Activated T-cell treated with anti-CD3 and anti-CD28 coated beads, Interleukin-2, amount 50 U/mL, for 4 hours (primary cell): ENCODE measurements at regions not wholly inside any gene's neighbourhood (a gene's known extent, or its start where the extent isn't known, plus 50 kb on each side); places are given as distances from the start of the nearest gene placed in this dataset.
"Not testable (repeated sequence)": the region's sequence is repeated elsewhere in the genome, so short reads cannot be mapped to it uniquely, and the experiment has no call there.

Source experiments
- ATAC-seq, 2 donors: fragments of 200-7000 bp; cut with Tn5 transposase; one replicate each; pipeline ENCODE4 v1.10.0; 2021
- DNase-seq: peaks from one replicate; pipeline ENCODE4 v3.0.0-alpha.2; 2020
- H3K27me3 Mint-ChIP-seq: one replicate; pipeline ENCODE4 v1.8.0; 2021; ENCODE audit warnings: low read depth, mixed read lengths
- H3K36me3 Mint-ChIP-seq: one replicate; pipeline ENCODE4 v1.8.0; 2022; ENCODE audit warnings: mixed read lengths; ENCODE audit not compliant: insufficient read depth
- H3K4me1 Mint-ChIP-seq: one replicate; pipeline ENCODE4 v1.8.0; 2021; ENCODE audit warnings: low read depth, mixed read lengths
- H3K4me3 Mint-ChIP-seq: one replicate; pipeline ENCODE4 v1.8.0; 2021; ENCODE audit warnings: mild to moderate bottlenecking, moderate library complexity, mixed read lengths
- H3K9me3 Mint-ChIP-seq: one replicate; pipeline ENCODE4 v1.8.0; 2021; ENCODE audit warnings: mixed read lengths

DNA sequence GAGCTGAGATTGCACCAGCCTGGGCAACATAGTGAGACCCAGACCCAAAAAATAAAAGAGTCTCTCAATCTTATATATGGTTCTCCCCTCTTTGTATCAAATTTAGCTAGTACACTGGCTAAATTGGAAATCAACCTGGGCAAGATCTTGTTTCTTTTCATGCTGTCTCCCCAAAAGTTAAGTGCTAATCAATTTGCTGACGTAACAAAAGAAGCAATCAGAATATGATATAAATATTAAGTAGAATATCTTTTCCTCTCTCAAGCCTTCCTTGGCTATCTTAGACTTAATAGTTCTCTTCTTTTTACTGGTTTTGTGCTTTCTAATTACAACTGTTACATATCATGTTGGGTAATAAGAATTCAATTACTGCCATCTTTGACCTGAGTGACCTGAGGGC is 258.9 kb downstream of the KCNRG start:
- Mint-ChIP-seq H3K27me3 (no peaks in the 10 kb centered on the region), H3K36me3 (no peaks in the 10 kb centered on the region), H3K9me3 (peaks cover 6% of the 10 kb centered on the region), H3K4me1 (peaks cover 2% of the 10 kb centered on the region), H3K4me3 (no peak overlapping the region)
- ATAC-seq (no peak), DNase-seq (no peak)

DNA sequence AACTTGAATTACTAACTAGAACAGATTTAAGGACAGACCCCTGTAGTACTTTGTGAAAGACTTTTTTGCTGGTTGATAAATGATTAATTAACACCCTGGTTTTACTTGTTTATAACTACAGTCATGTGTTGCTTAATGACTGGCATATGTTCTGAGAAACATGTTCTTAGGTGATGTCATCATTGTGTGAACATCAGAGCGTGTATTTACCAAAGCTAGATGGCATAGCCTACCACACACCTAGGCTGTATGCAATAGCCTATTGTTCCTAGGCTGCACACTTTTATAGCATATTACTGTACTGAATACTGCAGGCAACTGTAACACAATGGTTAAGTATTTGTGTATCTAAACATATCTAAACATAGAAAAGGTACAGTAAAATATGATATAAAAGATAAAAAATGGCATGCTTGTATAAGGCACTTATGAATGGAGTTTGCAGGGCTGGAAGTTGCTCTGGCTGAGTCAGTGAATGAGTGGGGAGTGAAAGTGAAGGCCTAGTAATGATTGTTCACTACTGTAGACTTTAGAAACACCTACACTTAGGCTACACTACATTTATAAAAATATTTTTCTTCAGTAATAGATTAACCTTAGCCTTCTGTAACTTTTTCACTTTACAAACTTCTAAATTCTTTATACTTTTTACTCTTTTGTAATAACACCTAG is 260.3 kb downstream of the KCNRG start:
- no peak for DNase-seq
- Mint-ChIP-seq H3K36me3 (no peaks in the 10 kb centered on the region), H3K27me3 (no peaks in the 10 kb centered on the region), H3K9me3 (peaks cover 6% of the 10 kb centered on the region), H3K4me3 (no peak overlapping the region), H3K4me1 (peaks cover 2% of the 10 kb centered on the region)
- ATAC-seq = peak; percentile 84 to 87

DNA sequence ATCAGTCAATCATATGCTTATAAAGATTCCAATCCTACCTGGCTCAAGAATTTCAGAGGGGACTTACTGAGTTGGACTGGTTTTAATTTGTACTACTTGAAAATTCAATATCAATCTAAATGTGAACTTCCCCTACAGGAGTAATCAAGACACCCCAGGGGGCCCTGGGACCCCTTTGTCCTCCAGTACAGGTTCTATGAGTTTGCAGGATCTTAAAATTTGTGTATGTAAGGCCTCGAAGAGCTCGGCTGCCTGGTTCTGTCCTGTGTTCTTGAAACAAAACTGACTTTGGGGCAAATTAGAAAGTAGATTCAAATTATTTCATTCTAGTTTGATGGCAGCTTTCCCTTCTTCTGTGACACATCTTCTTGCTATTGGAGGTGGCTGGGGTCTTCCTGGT is 261.3 kb downstream of the KCNRG start:
- H3K9me3 Mint-ChIP-seq = peaks cover 6% of the 10 kb centered on the region
- no peak for ATAC-seq

DNA sequence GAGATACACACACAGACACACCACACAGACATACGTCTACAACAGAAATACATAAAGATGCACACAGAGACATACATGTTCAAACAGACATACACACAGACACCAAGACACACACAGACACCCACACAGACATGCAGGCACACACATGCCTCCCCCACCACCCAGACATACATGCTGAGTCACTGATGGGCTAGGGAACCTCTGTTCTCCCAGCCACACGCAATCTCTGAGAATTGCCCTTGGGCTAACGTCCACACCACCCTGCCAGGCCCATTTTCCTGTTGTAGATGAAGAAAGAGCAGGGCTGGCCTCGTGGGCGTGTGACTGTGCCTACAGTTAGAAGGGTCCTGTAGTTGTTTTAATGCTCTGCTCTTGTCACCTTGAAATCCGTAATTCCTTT is 261.9 kb downstream of the KCNRG start:
- Mint-ChIP-seq H3K36me3 (peaks cover 2% of the 10 kb centered on the region), H3K4me1 (peaks cover 2% of the 10 kb centered on the region), H3K4me3 (no peak overlapping the region), H3K9me3 (peaks cover 9% of the 10 kb centered on the region), H3K27me3 (no peaks in the 10 kb centered on the region)
- ATAC-seq = no peak
- no peak for DNase-seq

More for the DNA sequence above, 261.3 kb downstream of the KCNRG start:
- peaks cover 2% of the 10 kb centered on the region for H3K4me1 Mint-ChIP-seq
- H3K27me3 Mint-ChIP-seq = no peaks in the 10 kb centered on the region
- no peak for DNase-seq
- H3K36me3 Mint-ChIP-seq = no peaks in the 10 kb centered on the region
- no peak overlapping the region for H3K4me3 Mint-ChIP-seq

DNA sequence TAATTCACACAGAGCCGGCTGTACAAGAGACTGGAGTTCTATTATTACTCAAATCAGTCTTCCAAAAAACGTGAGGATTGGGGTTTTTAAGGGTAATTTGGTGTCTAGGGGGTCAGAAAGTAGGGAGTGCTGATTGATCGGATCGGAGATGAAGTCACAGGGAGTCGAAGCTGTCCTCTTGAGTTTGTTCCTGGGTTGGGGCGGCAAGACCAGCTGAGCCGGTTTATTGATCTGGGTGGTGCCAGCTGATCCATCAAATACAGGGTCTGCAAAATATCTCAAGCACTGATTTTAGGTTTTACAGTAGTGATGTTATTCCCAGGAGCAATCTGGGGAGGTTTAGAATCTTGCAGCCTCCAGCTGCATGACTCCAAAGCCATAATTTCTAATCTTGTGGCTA is 262.7 kb downstream of the KCNRG start:
- H3K36me3 Mint-ChIP-seq = peaks cover 2% of the 10 kb centered on the region
- DNase-seq = no peak
- no peak for ATAC-seq
- no peaks in the 10 kb centered on the region for H3K27me3 Mint-ChIP-seq
- peaks cover 2% of the 10 kb centered on the region for H3K4me1 Mint-ChIP-seq
- peaks cover 12% of the 10 kb centered on the region for H3K9me3 Mint-ChIP-seq
- H3K4me3 Mint-ChIP-seq = no peak overlapping the region

DNA sequence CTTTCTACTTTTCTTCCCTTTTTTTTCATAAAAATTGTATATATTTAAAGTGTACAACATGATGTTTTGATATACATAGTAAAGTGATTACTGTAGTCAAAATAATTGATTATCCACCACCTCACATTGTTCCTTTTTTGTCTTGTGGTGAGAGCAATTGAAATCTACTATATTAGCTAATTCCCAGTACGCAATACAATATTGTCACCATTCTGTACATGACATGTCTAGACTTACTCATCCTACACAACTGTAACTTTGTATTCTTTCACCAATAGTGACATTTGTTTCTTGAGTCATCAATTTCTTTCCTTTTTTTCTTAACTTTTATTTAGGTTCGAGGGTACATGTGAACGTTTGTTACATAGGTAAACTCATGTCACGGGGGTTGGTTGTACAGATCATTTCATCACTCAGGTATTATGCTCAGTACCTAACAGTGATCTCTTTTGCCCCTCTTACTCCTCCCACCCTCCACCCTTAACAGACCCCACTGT is 265.2 kb downstream of the KCNRG start:
- peaks cover 12% of the 10 kb centered on the region for H3K4me1 Mint-ChIP-seq
- H3K4me3 Mint-ChIP-seq = no peak overlapping the region
- H3K36me3 Mint-ChIP-seq = peaks cover 2% of the 10 kb centered on the region
- no peaks in the 10 kb centered on the region for H3K27me3 Mint-ChIP-seq
- peaks cover 12% of the 10 kb centered on the region for H3K9me3 Mint-ChIP-seq
- no peak for ATAC-seq
- no peak for DNase-seq

DNA sequence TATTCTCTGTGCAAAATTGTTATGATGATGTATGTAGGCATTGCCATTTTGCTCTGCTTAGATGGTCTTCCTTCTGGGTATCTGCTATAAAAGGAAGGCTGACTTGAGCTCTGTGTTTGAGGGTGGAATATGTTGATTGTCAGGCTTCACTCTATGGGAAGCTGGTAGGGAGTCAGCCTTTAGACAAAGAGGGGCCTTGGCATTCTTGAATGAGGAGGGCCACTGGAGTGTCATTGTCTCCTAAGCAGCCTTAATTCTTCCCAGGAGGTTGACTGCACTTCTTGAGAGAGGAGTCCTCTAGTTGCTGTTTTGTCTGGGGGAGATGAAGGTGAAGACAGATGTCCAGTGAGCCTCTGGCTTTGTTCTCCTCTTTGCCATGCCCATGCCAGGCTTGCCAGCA is 266.8 kb downstream of the KCNRG start:
- Mint-ChIP-seq H3K4me3 (no peak overlapping the region), H3K27me3 (no peaks in the 10 kb centered on the region), H3K9me3 (peaks cover 12% of the 10 kb centered on the region), H3K36me3 (peaks cover 2% of the 10 kb centered on the region), H3K4me1 (peaks cover 12% of the 10 kb centered on the region)
- DNase-seq = no peak
- ATAC-seq = no peak

DNA sequence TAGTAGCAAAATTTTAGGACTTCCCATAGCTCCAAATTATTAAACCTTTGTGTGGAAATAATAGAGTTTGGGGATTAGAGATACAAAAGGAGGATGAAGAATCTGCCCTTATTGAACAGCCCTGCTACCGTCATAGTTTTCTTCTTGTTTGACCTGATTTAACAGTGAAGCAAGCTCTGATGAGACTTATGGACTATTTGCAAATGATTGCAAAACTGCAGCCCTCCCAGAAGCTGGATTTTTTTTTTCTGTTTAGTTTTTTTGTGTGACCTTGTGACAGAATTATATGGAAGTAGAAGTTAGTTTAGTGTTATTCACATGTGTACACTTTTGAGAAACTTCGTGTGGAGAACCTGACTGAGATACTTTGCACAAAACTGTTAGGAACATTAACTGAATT is 267.8 kb downstream of the KCNRG start:
- Mint-ChIP-seq H3K4me3 (no peak overlapping the region), H3K36me3 (peaks cover 2% of the 10 kb centered on the region), H3K27me3 (no peaks in the 10 kb centered on the region), H3K9me3 (peaks cover 7% of the 10 kb centered on the region), H3K4me1 (peaks cover 12% of the 10 kb centered on the region)
- DNase-seq (no peak), ATAC-seq (no peak)

DNA sequence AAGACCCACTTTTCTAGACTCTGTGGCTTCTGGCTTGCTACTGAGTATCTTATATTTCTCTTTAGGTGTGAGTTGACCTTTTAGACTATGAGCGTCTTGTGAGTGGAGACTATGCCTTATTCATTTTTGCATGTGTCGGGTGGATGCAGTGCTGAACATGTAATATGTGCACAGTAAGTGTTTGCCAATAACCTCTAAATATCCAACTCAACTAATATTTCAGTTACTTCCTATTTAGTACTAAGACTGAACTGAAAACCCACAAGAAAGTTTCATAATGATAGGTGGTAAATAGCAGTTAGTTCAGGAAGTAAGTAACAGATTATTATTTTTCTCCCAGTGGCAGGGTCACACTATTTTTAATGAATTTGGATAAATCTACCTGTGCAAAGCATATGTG is 269.3 kb downstream of the KCNRG start:
- Mint-ChIP-seq H3K4me1 (peaks cover 12% of the 10 kb centered on the region), H3K9me3 (peaks cover 7% of the 10 kb centered on the region), H3K4me3 (no peak overlapping the region), H3K36me3 (peaks cover 2% of the 10 kb centered on the region), H3K27me3 (no peaks in the 10 kb centered on the region)
- DNase-seq (no peak), ATAC-seq (no peak)

DNA sequence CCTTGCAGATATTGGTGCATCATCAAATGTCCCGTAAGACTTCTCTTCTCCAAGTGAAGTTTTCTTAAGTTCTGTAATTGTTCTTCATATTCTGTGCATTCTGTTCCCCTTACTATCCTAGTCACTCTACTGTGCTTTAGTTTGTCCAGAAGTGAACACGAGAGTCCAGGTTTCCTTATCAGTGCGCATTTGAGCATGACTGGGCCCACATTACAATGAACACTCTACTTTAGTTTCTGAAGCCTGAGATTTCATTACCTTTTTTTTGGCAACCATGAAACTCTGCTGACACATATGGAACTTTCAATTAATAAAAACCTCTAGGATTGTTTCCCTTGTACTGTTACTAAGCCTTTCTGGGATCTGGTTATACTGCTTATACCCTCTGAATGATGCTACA is 270.0 kb downstream of the KCNRG start:
- ATAC-seq = no peak
- Mint-ChIP-seq H3K4me1 (peaks cover 12% of the 10 kb centered on the region), H3K27me3 (no peaks in the 10 kb centered on the region), H3K4me3 (no peak overlapping the region), H3K9me3 (peaks cover 7% of the 10 kb centered on the region), H3K36me3 (peaks cover 2% of the 10 kb centered on the region)
- DNase-seq = no peak

DNA sequence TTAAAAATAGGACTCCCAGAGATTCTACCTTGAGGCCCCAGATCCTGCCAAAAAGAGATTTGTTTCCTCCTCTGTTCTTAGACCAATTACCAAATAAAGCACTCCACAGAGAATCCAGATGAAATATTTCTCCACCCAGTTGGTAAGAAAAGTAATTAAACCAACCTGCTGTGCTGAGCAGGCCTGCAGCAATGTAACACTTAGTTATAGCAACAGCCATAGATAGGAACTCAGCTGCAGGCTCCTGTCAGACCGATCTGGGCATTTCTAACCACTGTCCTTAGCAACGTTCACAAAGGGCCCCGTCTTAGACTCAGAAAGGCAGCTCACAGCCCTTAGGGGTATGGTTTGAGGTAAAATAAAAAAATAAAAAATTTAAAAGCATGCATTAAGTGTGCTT is 271.1 kb downstream of the KCNRG start:
- H3K4me3 Mint-ChIP-seq = no peak overlapping the region

DNA sequence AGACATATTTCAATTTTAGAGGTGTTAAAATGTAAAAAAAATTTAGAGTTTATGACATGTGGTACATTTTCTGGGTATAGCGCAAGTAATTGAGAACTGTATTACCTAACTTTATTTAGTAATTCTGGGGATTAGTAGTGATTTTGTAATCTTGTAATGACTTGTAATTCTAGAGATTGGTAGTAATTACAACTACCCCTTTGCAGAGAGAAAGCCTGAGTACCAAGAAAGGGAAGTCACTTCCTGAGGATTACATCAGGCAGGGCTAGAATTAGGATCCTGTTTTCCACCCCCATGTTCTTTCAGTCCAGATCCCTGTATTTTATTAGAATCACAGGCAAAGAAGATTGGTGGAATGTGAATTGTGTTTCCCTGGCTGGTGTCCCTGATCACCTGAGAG is 274.9 kb downstream of the KCNRG start:
- no peaks in the 10 kb centered on the region for H3K9me3 Mint-ChIP-seq
- ATAC-seq = no peak
- DNase-seq = no peak
- no peaks in the 10 kb centered on the region for H3K27me3 Mint-ChIP-seq
- H3K4me3 Mint-ChIP-seq = no peak overlapping the region
- peaks cover 4% of the 10 kb centered on the region for H3K4me1 Mint-ChIP-seq
- H3K36me3 Mint-ChIP-seq = no peaks in the 10 kb centered on the region

More for the DNA sequence above, 271.1 kb downstream of the KCNRG start:
- Mint-ChIP-seq H3K27me3 (no peaks in the 10 kb centered on the region), H3K36me3 (peaks cover 2% of the 10 kb centered on the region), H3K4me1 (peaks cover 12% of the 10 kb centered on the region), H3K9me3 (peaks cover 7% of the 10 kb centered on the region)
- no peak for DNase-seq
- no peak for ATAC-seq

DNA sequence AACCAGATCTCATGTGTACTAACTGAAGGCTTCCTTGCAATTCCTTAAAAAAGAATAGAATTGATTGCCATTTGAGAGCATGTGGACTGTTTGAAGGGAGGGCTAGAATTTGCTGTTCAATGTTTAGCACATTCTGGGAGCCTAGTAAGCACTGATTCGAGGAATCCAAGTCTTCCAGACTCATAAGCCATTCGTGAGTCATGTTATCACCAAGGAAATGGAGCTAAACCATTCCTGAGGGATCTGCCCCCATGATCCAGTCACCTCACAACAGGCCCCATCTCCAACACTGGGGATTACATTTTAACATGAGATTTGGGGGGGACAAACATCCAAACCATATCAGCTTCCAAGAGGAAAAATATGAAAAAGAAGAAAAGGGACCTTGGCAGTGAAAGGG is 276.4 kb downstream of the KCNRG start:
- peaks cover 2% of the 10 kb centered on the region for H3K4me1 Mint-ChIP-seq
- ATAC-seq (no peak), DNase-seq (no peak)
- no peaks in the 10 kb centered on the region for H3K9me3 Mint-ChIP-seq
- no peaks in the 10 kb centered on the region for H3K27me3 Mint-ChIP-seq
- no peaks in the 10 kb centered on the region for H3K36me3 Mint-ChIP-seq
- H3K4me3 Mint-ChIP-seq = no peak overlapping the region

DNA sequence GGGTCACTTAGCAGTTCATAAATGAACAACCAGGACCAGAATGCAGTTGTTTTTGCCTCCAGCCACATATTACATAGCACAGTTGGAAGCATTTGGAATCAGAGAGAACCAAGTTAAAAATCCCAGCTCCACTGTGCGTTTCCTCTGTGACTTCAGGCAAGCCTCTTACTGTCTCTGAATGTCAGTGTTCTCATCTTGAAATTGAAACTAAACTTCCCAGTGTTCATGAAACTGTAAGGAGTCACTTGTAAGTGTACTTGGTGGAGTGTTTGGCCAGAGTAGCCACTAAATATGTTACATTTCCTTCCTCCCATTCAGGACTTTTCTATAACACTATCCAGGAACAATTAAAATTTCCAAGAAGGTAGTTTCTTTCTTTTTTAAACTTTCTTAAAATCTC is 276.8 kb downstream of the KCNRG start:
- Mint-ChIP-seq H3K4me1 (peaks cover 2% of the 10 kb centered on the region), H3K4me3 (no peak overlapping the region), H3K27me3 (no peaks in the 10 kb centered on the region), H3K9me3 (no peaks in the 10 kb centered on the region), H3K36me3 (no peaks in the 10 kb centered on the region)
- DNase-seq = no peak
- ATAC-seq = no peak

DNA sequence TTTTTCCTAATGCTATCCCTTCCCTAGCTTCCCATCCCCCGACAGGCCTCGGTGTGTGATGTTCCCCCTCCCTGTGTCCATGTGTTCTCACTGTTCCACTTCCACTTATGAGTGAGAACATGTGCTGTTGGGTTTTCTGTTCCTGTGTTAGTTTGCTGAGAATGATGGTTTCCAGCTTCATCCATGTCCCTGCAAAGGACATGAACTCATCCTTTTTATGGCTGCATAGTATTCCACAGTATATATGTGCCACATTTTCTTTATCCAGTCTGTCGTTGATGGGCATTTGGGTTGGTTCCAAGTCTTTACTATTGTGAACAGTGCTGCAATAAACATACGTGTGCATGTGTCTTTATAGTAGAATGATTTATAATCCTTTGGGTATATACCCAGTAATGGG is 279.2 kb downstream of the KCNRG start:
- not testable (repeated sequence) for H3K36me3 Mint-ChIP-seq, DNase-seq, H3K4me1 Mint-ChIP-seq, H3K27me3 Mint-ChIP-seq, H3K4me3 Mint-ChIP-seq, H3K9me3 Mint-ChIP-seq, ATAC-seq
